ENCODE measurements at regions not wholly inside any gene's neighbourhood (a gene's known extent, or its start where the extent isn't known, plus 50 kb on each side); places are given as distances from the start of the nearest gene placed in this dataset.

DNA sequence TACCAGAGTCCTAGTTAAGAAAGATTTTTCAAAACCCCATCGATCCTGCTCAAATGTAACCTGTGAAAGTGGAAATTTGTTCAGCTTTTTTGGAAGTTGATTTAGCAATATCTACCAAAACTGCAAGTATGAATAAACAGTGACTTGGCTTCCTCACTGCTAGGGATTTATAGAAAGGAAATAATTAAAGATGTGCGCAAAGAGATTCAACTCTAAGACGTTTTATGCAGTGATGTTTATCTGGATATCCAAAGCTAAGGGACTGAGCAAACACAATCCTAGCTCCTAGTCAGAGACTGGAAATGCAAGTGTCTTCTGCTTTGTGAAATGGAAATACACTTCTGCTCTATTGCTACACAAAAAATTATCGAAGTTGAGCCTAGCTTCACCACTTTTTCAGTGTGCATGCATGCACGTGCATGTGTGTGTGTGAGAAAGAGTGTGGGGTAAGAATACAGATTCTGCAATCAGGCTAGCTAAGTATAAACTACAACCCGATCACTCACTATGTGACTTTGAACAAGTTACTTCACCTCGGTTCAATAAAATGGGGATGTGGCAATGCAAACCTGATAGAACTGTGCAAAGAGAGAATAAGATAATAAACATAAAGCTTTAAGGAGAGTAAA, 52.1 kb upstream of the FOXF1 start:
- 17% methylated on average over 7 of the region's 7 CpGs for WGBS (ENCODE audit: insufficient coverage, insufficient replicate concordance, low lambda C conversion rate, missing lambda C conversion rate)
- CTCF ChIA-PET: interaction anchor here (0.6 kb wide), 1 partner anchor 1672 kb away, joined by 3 read pairs; no protein-coding TSS in a partner anchor
- Histone ChIP-seq H3K27ac (ENCODE audit: control insufficient read depth, insufficient read depth) (no peak overlapping the region), H3K9me3 (replicated peaks; ENCODE audit: control insufficient read depth, insufficient read depth, low read length) (no peaks in the 10 kb centered on the region; the same call in 2 of the 3 replicates), H3K4me1 (ENCODE audit: control insufficient read depth, insufficient read depth, low read length) (no peaks in the 10 kb centered on the region), H3K9ac (ENCODE audit: control insufficient read depth, insufficient read depth, low read length) (no peak overlapping the region), H3K36me3 (ENCODE audit: control insufficient read depth in 2 of 2, insufficient read depth in 2 of 2, low read length in 1 of 2) (no peaks in the 10 kb centered on the region), H3K79me2 (ENCODE audit: control insufficient read depth, insufficient read depth, low read length) (no peaks in the 10 kb centered on the region), H4K20me1 (ENCODE audit: control insufficient read depth, insufficient read depth) (no peaks in the 10 kb centered on the region), H3K27me3 (replicated peaks in 1 of 2; ENCODE audit: control insufficient read depth in 2 of 2, insufficient read depth in 2 of 2, low read length in 1 of 2) (no peaks in the 10 kb centered on the region), H2AFZ (ENCODE audit: control insufficient read depth, low read depth, low read length) (no peak overlapping the region), H3K4me2 (ENCODE audit: control insufficient read depth, insufficient read depth) (no peak overlapping the region), H3K4me3 (no peak overlapping the region)
- SMC1A ChIA-PET (ENCODE audit: uncharacterized antibody, unreplicated experiment): no interaction called here
- in situ Hi-C loops (cut with MboI): no loop called here
- DNase-seq (ENCODE audit: low read depth, low spot score) (no peak), FAIRE-seq (no peak), ATAC-seq (no peak)
- TF ChIP-seq BRCA1 (IDR thresholded peaks at IDR 0.05; ENCODE audit: low read depth, low read length) (no peak), CBX5 (IDR thresholded peaks at IDR 0.05; ENCODE audit: low read depth) (no peak), EZH2 (IDR thresholded peaks at IDR 0.05; ENCODE audit: borderline replicate concordance, control insufficient read depth, low read depth, low read length) (no peak), NFYB (IDR thresholded peaks at IDR 0.05; ENCODE audit: insufficient read depth, low read depth, low read length) (no peak), ZSCAN29 (IDR thresholded peaks at IDR 0.05) (no peak), NR2C1 (IDR thresholded peaks at IDR 0.05) (no peak), KDM1A (IDR thresholded peaks at IDR 0.05; ENCODE audit: borderline replicate concordance) (no peak)
- TF ChIP-seq, protein P1, sequence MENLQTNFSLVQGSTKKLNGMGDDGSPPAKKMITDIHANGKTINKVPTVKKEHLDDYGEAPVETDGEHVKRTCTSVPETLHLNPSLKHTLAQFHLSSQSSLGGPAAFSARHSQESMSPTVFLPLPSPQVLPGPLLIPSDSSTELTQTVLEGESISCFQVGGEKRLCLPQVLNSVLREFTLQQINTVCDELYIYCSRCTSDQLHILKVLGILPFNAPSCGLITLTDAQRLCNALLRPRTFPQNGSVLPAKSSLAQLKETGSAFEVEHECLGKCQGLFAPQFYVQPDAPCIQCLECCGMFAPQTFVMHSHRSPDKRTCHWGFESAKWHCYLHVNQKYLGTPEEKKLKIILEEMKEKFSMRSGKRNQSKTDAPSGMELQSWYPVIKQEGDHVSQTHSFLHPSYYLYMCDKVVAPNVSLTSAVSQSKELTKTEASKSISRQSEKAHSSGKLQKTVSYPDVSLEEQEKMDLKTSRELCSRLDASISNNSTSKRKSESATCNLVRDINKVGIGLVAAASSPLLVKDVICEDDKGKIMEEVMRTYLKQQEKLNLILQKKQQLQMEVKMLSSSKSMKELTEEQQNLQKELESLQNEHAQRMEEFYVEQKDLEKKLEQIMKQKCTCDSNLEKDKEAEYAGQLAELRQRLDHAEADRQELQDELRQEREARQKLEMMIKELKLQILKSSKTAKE (IDR thresholded peaks at IDR 0.05; ENCODE audit: low read depth, poor library complexity, severe bottlenecking): no peak
- RAD21 ChIA-PET (ENCODE audit: unreplicated experiment): no interaction called here
- POLR2A ChIA-PET: no interaction called here
- BruUV-seq (replicated peaks): no TSS peak
- intact Hi-C loops (cut with micrococcal nuclease; ENCODE audit: unreplicated experiment): no loop called here

Measured in GM12878 (cell line).